Colonic mucosa (tissue), 4 donors: ENCODE measurements at regions not wholly inside any gene's neighbourhood (a gene's known extent, or its start where the extent isn't known, plus 50 kb on each side); places are given as distances from the start of the nearest gene placed in this dataset.
"Not testable (repeated sequence)": the region's sequence is repeated elsewhere in the genome, so short reads cannot be mapped to it uniquely, and the experiment has no call there.

ENCODE experiments used
- DNase-seq: peaks from one replicate; pipeline ENCODE4 v3.0.0-alpha.2; 2020
- H3K27ac ChIP-seq: fragments of 200-600 bp; one replicate; pipeline ENCODE4 v1.8.0; 2021
- H3K27me3 ChIP-seq: fragments of 200-600 bp; one replicate; pipeline ENCODE4 v1.8.0; 2021
- H3K36me3 ChIP-seq: fragments of 200-600 bp; one replicate; pipeline ENCODE4 v1.8.0; 2021
- H3K4me1 ChIP-seq: fragments of 200-600 bp; one replicate; pipeline ENCODE4 v1.8.0; 2021; ENCODE audit warnings: mild to moderate bottlenecking
- H3K4me3 ChIP-seq: fragments of 200-600 bp; one replicate; pipeline ENCODE4 v1.8.0; 2021
- H3K9ac ChIP-seq, 2 donors: one replicate each; pipeline ENCODE4 v1.7.0; 2013; ENCODE audit warnings: control low read depth in 2 of 2, low read depth in 2 of 2, low read length in 2 of 2
- H3K9me3 ChIP-seq: fragments of 200-600 bp; one replicate; pipeline ENCODE4 v1.8.0; 2021
- CTCF ChIP-seq: fragments of 200-600 bp; IDR thresholded peaks from one replicate; pipeline ENCODE4 v1.8.0; 2022; ENCODE audit warnings: antibody characterized with exemption, mild to moderate bottlenecking
- intact Hi-C: fragments of 100-400 bp; cut with DNase I; formaldehyde crosslinking; loops from one replicate; pipeline ENCODE4 v1.14.1; 2022
- donor health status: healthy.
- donor health status: DM: no; HTN: no; CAD: no.
- donor health status: DM: no; HTN: no; CAD: no.

GRCh38 chr4:112708772-112709171 is 71.8 kb downstream of the LARP7 start:
- Histone ChIP-seq H3K9me3 (no peaks in the 10 kb centered on the region), H3K27ac (no peak overlapping the region), H3K4me3 (no peak overlapping the region), H3K4me1 (no peaks in the 10 kb centered on the region), H3K9ac (no peak overlapping the region), H3K27me3 (peaks cover 29% of the 10 kb centered on the region), H3K36me3 (no peaks in the 10 kb centered on the region)
- intact Hi-C loops = no loop called here
- no peak for DNase-seq
- no peak for TF ChIP-seq CTCF

DNA sequence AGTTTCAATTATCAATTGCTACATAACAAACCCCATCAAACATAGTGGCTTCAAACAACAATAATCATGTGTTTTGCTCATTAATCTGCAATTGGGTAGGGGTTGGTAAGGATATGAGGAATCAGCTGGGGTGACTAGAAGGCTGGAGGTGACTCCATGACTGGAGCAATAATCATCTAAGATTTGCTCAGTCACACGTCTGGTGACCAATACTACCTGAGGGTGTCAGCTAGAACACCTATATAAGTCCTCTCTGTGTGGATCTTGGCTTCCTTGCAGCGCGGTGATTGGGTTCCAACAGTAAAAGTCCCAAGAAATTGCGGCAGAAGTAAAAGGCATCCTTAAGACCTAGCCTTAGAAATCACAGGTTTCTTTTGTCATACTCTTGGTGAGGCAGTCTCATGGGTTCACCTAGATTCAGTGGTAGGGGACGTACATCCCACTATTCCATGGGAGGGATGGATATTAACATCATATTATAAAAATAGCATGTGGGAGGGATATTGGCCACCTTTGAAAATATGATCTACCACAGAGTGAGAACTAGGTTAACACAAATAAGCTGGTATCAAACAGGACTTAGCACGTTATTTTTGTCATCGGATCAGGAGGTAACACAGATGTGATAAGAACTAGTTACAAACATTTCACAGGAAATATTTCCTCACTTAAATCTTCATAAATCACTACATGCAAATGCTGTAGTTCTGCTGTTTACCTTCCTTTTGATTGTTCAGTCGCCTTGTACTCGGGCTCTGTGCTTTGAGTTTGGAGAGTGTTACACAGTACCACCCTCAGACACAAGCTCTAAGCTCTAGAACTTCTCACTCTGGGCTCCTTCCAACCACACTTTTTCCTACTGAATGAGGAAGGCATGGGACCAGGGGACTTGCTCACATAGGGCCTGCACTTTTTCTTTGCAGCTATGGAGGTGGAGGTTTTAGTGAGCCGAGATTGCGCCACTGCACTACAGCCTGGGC is 78.3 kb downstream of the LARP7 start:
- no peak overlapping the region for H3K9ac ChIP-seq
- no peak overlapping the region for H3K4me3 ChIP-seq
- no peaks in the 10 kb centered on the region for H3K27me3 ChIP-seq
- intact Hi-C loops = no loop called here
- no peaks in the 10 kb centered on the region for H3K9me3 ChIP-seq
- H3K36me3 ChIP-seq = no peaks in the 10 kb centered on the region
- H3K27ac ChIP-seq = no peak overlapping the region
- no peak for DNase-seq
- H3K4me1 ChIP-seq = no peaks in the 10 kb centered on the region
- no peak for TF ChIP-seq CTCF

- H3K27ac ChIP-seq = no peak overlapping the region
- no peaks in the 10 kb centered on the region for H3K4me1 ChIP-seq
- no peaks in the 10 kb centered on the region for H3K9me3 ChIP-seq
- no peak for TF ChIP-seq CTCF
- no peaks in the 10 kb centered on the region for H3K27me3 ChIP-seq
- no peak overlapping the region for H3K9ac ChIP-seq
- no peaks in the 10 kb centered on the region for H3K36me3 ChIP-seq
- H3K4me3 ChIP-seq = no peak overlapping the region
- DNase-seq = no peak
- intact Hi-C loops = no loop called here
Observed at GRCh38 chr4:112717856-112718255, 80.9 kb downstream of the LARP7 start.

- Histone ChIP-seq H3K36me3 (no peaks in the 10 kb centered on the region), H3K27me3 (no peaks in the 10 kb centered on the region), H3K9ac (no peak overlapping the region), H3K9me3 (no peaks in the 10 kb centered on the region), H3K4me1 (no peaks in the 10 kb centered on the region), H3K4me3 (no peak overlapping the region), H3K27ac (no peak overlapping the region)
- DNase-seq = no peak
- no peak for TF ChIP-seq CTCF
- intact Hi-C loops = no loop called here
Observed at GRCh38 chr4:112721627-112722026, 84.7 kb downstream of the LARP7 start.

DNA sequence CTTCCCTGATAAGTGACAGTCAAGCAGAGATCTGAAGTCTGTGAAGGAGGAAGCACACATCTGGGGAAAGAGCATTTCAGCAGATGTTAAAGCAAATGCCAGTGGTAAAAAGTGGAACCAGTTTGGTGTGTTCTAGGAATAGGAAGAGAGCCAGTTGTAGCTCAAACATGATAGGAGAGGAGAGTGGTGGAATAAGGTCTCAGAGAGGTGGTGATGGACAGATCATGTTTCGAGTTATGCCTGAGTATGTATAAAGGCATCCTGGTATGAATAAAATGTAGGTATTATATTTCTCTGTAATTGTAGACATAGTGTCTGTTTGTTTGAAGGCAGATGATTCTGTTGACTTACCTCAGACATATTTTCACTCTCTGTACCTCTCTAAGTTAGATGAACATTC is 89.1 kb downstream of the LARP7 start:
- Histone ChIP-seq H3K4me3 (no peak overlapping the region), H3K27me3 (no peaks in the 10 kb centered on the region), H3K9ac (no peak overlapping the region), H3K4me1 (no peaks in the 10 kb centered on the region), H3K27ac (no peak overlapping the region), H3K36me3 (no peaks in the 10 kb centered on the region), H3K9me3 (no peaks in the 10 kb centered on the region)
- no peak for TF ChIP-seq CTCF
- DNase-seq = no peak
- intact Hi-C loops = no loop called here

GRCh38 chr4:112727728-112728127 is 90.8 kb downstream of the LARP7 start:
- DNase-seq, H3K4me1 ChIP-seq, H3K9ac ChIP-seq, H3K9me3 ChIP-seq, H3K4me3 ChIP-seq, H3K36me3 ChIP-seq, H3K27ac ChIP-seq, H3K27me3 ChIP-seq, intact Hi-C loops: not testable (repeated sequence)
